Right cardiac atrium (tissue), 5 donors: ENCODE measurements at regions not wholly inside any gene's neighbourhood (a gene's known extent, or its start where the extent isn't known, plus 50 kb on each side); places are given as distances from the start of the nearest gene placed in this dataset.

ENCODE experiments used
- ATAC-seq, 2 donors: fragments of 200-7000 bp; cut with Tn5 transposase; one replicate each; pipeline versions ENCODE4 v1.8.0 to v1.9.1; 2020; ENCODE audit warnings: moderate library complexity in 2 of 2, mild to moderate bottlenecking in 1 of 2
- DNase-seq, 3 donors: peaks; one replicate each; pipeline ENCODE4 v3.0.0-alpha.2; 2020
- H3K27ac ChIP-seq: one replicate; pipeline ENCODE4 v1.5.1; 2013; ENCODE audit warnings: mild to moderate bottlenecking, low read length, control low read depth, moderate library complexity
- H3K27me3 ChIP-seq: one replicate; pipeline ENCODE4 v1.6.1; 2013; ENCODE audit not compliant: control insufficient read depth, insufficient read depth
- H3K4me1 ChIP-seq: one replicate; pipeline ENCODE4 v1.6.1; 2013; ENCODE audit warnings: low read length; ENCODE audit not compliant: control insufficient read depth, insufficient read depth
- H3K4me3 ChIP-seq: one replicate; pipeline ENCODE4 v1.5.1; 2013; ENCODE audit warnings: low read length, control low read depth
- H3K9me3 ChIP-seq: one replicate; pipeline ENCODE4 v1.6.1; 2013; ENCODE audit warnings: low read length; ENCODE audit not compliant: control insufficient read depth
- WGBS: extraction: QIAGEN DNeasy Blood & Tissue Kit; methylation state at CpG from one replicate; pipeline ENCODE4 v1.1.7; 2013; 5-methylcytosine and 5-hydroxymethylcytosine counted together
- intact Hi-C, 4 donors: fragments of 100-400 bp; cut with DNase I; formaldehyde crosslinking; loops; one replicate each; pipeline versions ENCODE4 v1.11.0 to v1.14.0; 2022 to 2023
- donor health status: healthy with polysubstance abuse.
- donor health status: DM: no; HTN: yes; CAD: no.
- donor health status: DM: no; HTN: no; CAD: no.
- donor health status: DM: no; HTN: yes; CAD: no; lungs with severe emphysema.
- donor health status: DM: yes; HTN: yes; CAD: no.

GRCh38 chr10:78699971-78700370 is 368.8 kb upstream of the ZMIZ1 start:
- ATAC-seq = peak in 1 of 2 donors; percentile 63
- H3K4me1 ChIP-seq = peaks cover 4% of the 10 kb centered on the region
- H3K27me3 ChIP-seq = no peaks in the 10 kb centered on the region

GRCh38 chr10:78700413-78700812 is 368.4 kb upstream of the ZMIZ1 start:
- DNase-seq (peak; percentile 67 to 80 (median 75)), ATAC-seq (peak; percentile 50 to 92)
- peaks cover 4% of the 10 kb centered on the region for H3K4me1 ChIP-seq
- H3K4me3 ChIP-seq = no peak overlapping the region
- intact Hi-C loops = no loop called here
- no peaks in the 10 kb centered on the region for H3K9me3 ChIP-seq
- no peak overlapping the region for H3K27ac ChIP-seq
- no peaks in the 10 kb centered on the region for H3K27me3 ChIP-seq

More at GRCh38 chr10:78699971-78700370, 368.8 kb upstream of the ZMIZ1 start:
- 89% methylated on average over 3 of the region's 3 CpGs for WGBS
- Histone ChIP-seq H3K9me3 (no peaks in the 10 kb centered on the region), H3K27ac (no peak overlapping the region), H3K4me3 (no peak overlapping the region)
- intact Hi-C loops = no loop called here
- no peak for DNase-seq

- intact Hi-C loops = no loop called here
- H3K4me1 ChIP-seq = peaks cover 4% of the 10 kb centered on the region
- no peak overlapping the region for H3K4me3 ChIP-seq
- no peaks in the 10 kb centered on the region for H3K9me3 ChIP-seq
- peak in 1 of 2 donors; percentile 29 for ATAC-seq
- no peak overlapping the region for H3K27ac ChIP-seq
- no peaks in the 10 kb centered on the region for H3K27me3 ChIP-seq
- DNase-seq = no peak
- WGBS = 90% methylated on average over 2 of the region's 2 CpGs
Observed at GRCh38 chr10:78700816-78701520, 367.8 kb upstream of the ZMIZ1 start.

GRCh38 chr10:78702186-78702585 is 366.6 kb upstream of the ZMIZ1 start:
- Histone ChIP-seq H3K4me1 (peaks cover 4% of the 10 kb centered on the region), H3K9me3 (no peaks in the 10 kb centered on the region), H3K27me3 (no peaks in the 10 kb centered on the region), H3K27ac (no peak overlapping the region), H3K4me3 (no peak overlapping the region)
- WGBS = 97% methylated on average over 8 of the region's 8 CpGs
- ATAC-seq = no peak
- intact Hi-C loops = no loop called here
- DNase-seq = no peak

GRCh38 chr10:78702876-78703275 is 365.9 kb upstream of the ZMIZ1 start:
- Histone ChIP-seq H3K27ac (no peak overlapping the region), H3K9me3 (no peaks in the 10 kb centered on the region), H3K27me3 (no peaks in the 10 kb centered on the region), H3K4me3 (no peak overlapping the region), H3K4me1 (peaks cover 4% of the 10 kb centered on the region)
- WGBS = 87% methylated on average over 6 of the region's 6 CpGs
- DNase-seq (no peak), ATAC-seq (no peak)
- intact Hi-C loops = no loop called here

GRCh38 chr10:78703593-78703992 is 365.2 kb upstream of the ZMIZ1 start:
- Histone ChIP-seq H3K27ac (no peak overlapping the region), H3K4me1 (peaks cover 4% of the 10 kb centered on the region), H3K9me3 (no peaks in the 10 kb centered on the region), H3K27me3 (no peaks in the 10 kb centered on the region), H3K4me3 (no peak overlapping the region)
- intact Hi-C loops = no loop called here
- 69% methylated on average over 6 of the region's 6 CpGs for WGBS
- ATAC-seq (no peak), DNase-seq (no peak)

- ATAC-seq (peak in 1 of 2 donors; percentile 28), DNase-seq (no peak)
- intact Hi-C loops = no loop called here
- 97% methylated on average over 2 of the region's 2 CpGs for WGBS
- Histone ChIP-seq H3K27ac (no peak overlapping the region), H3K9me3 (no peaks in the 10 kb centered on the region), H3K4me1 (no peaks in the 10 kb centered on the region), H3K4me3 (no peak overlapping the region), H3K27me3 (no peaks in the 10 kb centered on the region)
Observed at GRCh38 chr10:78706256-78706655, 362.5 kb upstream of the ZMIZ1 start.

- Histone ChIP-seq H3K4me1 (no peaks in the 10 kb centered on the region), H3K9me3 (no peaks in the 10 kb centered on the region), H3K27ac (no peak overlapping the region), H3K4me3 (no peak overlapping the region), H3K27me3 (no peaks in the 10 kb centered on the region)
- ATAC-seq (no peak), DNase-seq (no peak)
- WGBS = 74% methylated on average over 5 of the region's 5 CpGs
- intact Hi-C loops = no loop called here
Observed at GRCh38 chr10:78706726-78707540, 361.8 kb upstream of the ZMIZ1 start.

GRCh38 chr10:78707745-78708144 is 361.0 kb upstream of the ZMIZ1 start:
- intact Hi-C loops = no loop called here
- no peaks in the 10 kb centered on the region for H3K4me1 ChIP-seq
- WGBS = 73% methylated on average over 4 of the region's 4 CpGs
- no peak overlapping the region for H3K27ac ChIP-seq
- no peak for DNase-seq
- no peaks in the 10 kb centered on the region for H3K27me3 ChIP-seq
- ATAC-seq = no peak
- no peak overlapping the region for H3K4me3 ChIP-seq
- no peaks in the 10 kb centered on the region for H3K9me3 ChIP-seq

GRCh38 chr10:78712147-78712546 is 356.6 kb upstream of the ZMIZ1 start:
- H3K9me3 ChIP-seq = no peaks in the 10 kb centered on the region
- intact Hi-C loops = no loop called here
- no peaks in the 10 kb centered on the region for H3K4me1 ChIP-seq
- H3K27ac ChIP-seq = no peak overlapping the region
- WGBS = 80% methylated on average over 3 of the region's 3 CpGs
- DNase-seq (peak; percentile 40 to 74 (median 67)), ATAC-seq (peak; percentile 70 to 73)
- no peaks in the 10 kb centered on the region for H3K27me3 ChIP-seq
- H3K4me3 ChIP-seq = no peak overlapping the region

GRCh38 chr10:78713659-78714058 is 355.1 kb upstream of the ZMIZ1 start:
- ATAC-seq (no peak), DNase-seq (no peak)
- no peaks in the 10 kb centered on the region for H3K9me3 ChIP-seq
- intact Hi-C loops = no loop called here
- no peak overlapping the region for H3K27ac ChIP-seq
- H3K4me3 ChIP-seq = no peak overlapping the region
- 75% methylated on average over 3 of the region's 3 CpGs for WGBS
- no peaks in the 10 kb centered on the region for H3K27me3 ChIP-seq
- peaks cover 3% of the 10 kb centered on the region for H3K4me1 ChIP-seq
